Neural progenitor cell (in vitro differentiated cells): ENCODE measurements at regions not wholly inside any gene's neighbourhood (a gene's known extent, or its start where the extent isn't known, plus 50 kb on each side); places are given as distances from the start of the nearest gene placed in this dataset.

Experiments used
- DNase-seq: peaks from one replicate; pipeline ENCODE4 v3.0.0-alpha.2; 2016; ENCODE audit warnings: low spot score
- H2AFZ ChIP-seq: fragments of 200-600 bp; sonication (generic); replicated peaks from 2 replicates; pipeline ENCODE4 v1.6.1; 2016; ENCODE audit warnings: antibody characterized with exemption
- H3F3A ChIP-seq: fragments of 200-600 bp; sonication (generic); 2 replicates; pipeline ENCODE4 v1.6.1; 2016; ENCODE audit warnings: antibody characterized with exemption, low read depth
- H3K27ac ChIP-seq: fragments of 200-600 bp; sonication (generic); 2 replicates; pipeline ENCODE4 v1.5.1; 2016; ENCODE audit warnings: mild to moderate bottlenecking
- H3K27me3 ChIP-seq: fragments of 200-600 bp; sonication (generic); 2 replicates; pipeline ENCODE4 v1.6.1; 2016; ENCODE audit warnings: mild to moderate bottlenecking, moderate library complexity
- H3K36me3 ChIP-seq: fragments of 200-600 bp; sonication (generic); 2 replicates; pipeline ENCODE4 v1.5.1; 2016
- H3K4me1 ChIP-seq: fragments of 200-600 bp; sonication (generic); 2 replicates; pipeline ENCODE4 v1.6.1; 2016; ENCODE audit warnings: mixed run types
- H3K4me2 ChIP-seq: fragments of 200-600 bp; sonication (generic); 2 replicates; pipeline ENCODE4 v1.6.1; 2016
- H3K4me3 ChIP-seq: fragments of 200-600 bp; sonication (generic); 2 replicates; pipeline ENCODE4 v1.5.1; 2016
- H3K79me2 ChIP-seq: fragments of 200-600 bp; sonication (generic); 2 replicates; pipeline ENCODE4 v1.6.1; 2016; ENCODE audit warnings: low read depth
- H3K9ac ChIP-seq: fragments of 200-600 bp; sonication (generic); 2 replicates; pipeline ENCODE4 v1.6.1; 2016
- H3K9me3 ChIP-seq: fragments of 200-600 bp; sonication (generic); 2 replicates; pipeline ENCODE4 v1.5.1; 2016; ENCODE audit warnings: low read depth
- H4K20me1 ChIP-seq: fragments of 200-600 bp; sonication (generic); 2 replicates; pipeline ENCODE4 v1.6.1; 2016; ENCODE audit warnings: low read depth
- H3K27ac Mint-ChIP-seq: 3 replicates; pipeline ENCODE4 v1.8.0; 2021; ENCODE audit warnings: mixed read lengths
- H3K27me3 Mint-ChIP-seq: 2 replicates; pipeline ENCODE4 v1.8.0; 2022; ENCODE audit warnings: low read depth, mild to moderate bottlenecking, inconsistent platforms, moderate library complexity, mixed read lengths; ENCODE audit not compliant: insufficient read depth
- H3K36me3 Mint-ChIP-seq: 3 replicates; pipeline ENCODE4 v1.8.0; 2021; ENCODE audit warnings: mixed read lengths
- H3K4me1 Mint-ChIP-seq: 3 replicates; pipeline ENCODE4 v1.8.0; 2021; ENCODE audit warnings: mixed read lengths
- H3K4me3 Mint-ChIP-seq: 3 replicates; pipeline ENCODE4 v1.8.0; 2021; ENCODE audit warnings: mild to moderate bottlenecking, moderate library complexity, mixed read lengths
- H3K9me3 Mint-ChIP-seq: 3 replicates; pipeline ENCODE4 v1.8.0; 2020; ENCODE audit warnings: mixed read lengths
- EZH2 ChIP-seq: fragments of 200-600 bp; sonication (generic); IDR thresholded peaks from 2 replicates; pipeline ENCODE4 v1.6.1; 2017; ENCODE audit warnings: antibody characterized with exemption, mild to moderate bottlenecking, moderate library complexity
- EZH2phosphoT487 ChIP-seq: fragments of 200-600 bp; sonication (generic); IDR thresholded peaks from 2 replicates; pipeline ENCODE4 v1.6.1; 2017; ENCODE audit warnings: antibody characterized with exemption
- TF ChIP-seq, protein P1 (sequence below): fragments of 200-600 bp; sonication (generic); IDR thresholded peaks from 2 replicates; pipeline ENCODE4 v1.5.1; 2017; ENCODE audit warnings: antibody characterized with exemption, mild to moderate bottlenecking

DNA sequence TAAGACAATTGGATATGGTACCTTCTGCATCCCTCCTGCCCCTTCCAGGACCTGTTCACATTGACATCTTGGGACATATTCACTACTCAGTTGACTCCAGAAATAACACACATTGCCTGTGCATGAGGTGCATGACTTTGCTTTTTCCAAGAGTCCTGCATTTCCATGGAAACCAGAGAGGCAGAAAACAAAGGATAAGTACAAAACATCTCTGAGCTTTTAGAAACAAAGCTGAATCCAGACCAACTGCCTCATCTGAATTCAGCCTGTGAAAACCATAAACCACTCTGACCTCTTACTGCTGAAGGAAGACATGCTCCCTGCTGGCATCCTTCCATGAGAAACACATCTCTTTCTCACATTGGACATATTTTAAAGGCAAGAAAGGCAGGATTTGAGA lies 695.1 kb downstream of the TAF11L14 start:
- peaks cover 14% of the 10 kb centered on the region for H3K4me1 Mint-ChIP-seq
- Histone ChIP-seq H3K4me2 (no peak overlapping the region), H3K36me3 (no peaks in the 10 kb centered on the region), H3F3A (no peaks in the 10 kb centered on the region), H2AFZ (peak overlapping the region; percentile 46), H3K9me3 (no peaks in the 10 kb centered on the region), H3K4me3 (no peak overlapping the region), H3K79me2 (no peaks in the 10 kb centered on the region), H4K20me1 (no peaks in the 10 kb centered on the region), H3K27ac (no peak overlapping the region), H3K9ac (no peak overlapping the region), H3K4me1 (peaks cover 6% of the 10 kb centered on the region), H3K27me3 (no peaks in the 10 kb centered on the region)
- H3K36me3 Mint-ChIP-seq: no peaks in the 10 kb centered on the region
- peaks cover 24% of the 10 kb centered on the region for H3K9me3 Mint-ChIP-seq
- peak overlapping the region; percentile 98 for H3K27ac Mint-ChIP-seq
- no peak overlapping the region for H3K4me3 Mint-ChIP-seq
- DNase-seq: peak; percentile 20
- TF ChIP-seq EZH2 (no peak), EZH2phosphoT487 (no peak)
- TF ChIP-seq, protein P1, sequence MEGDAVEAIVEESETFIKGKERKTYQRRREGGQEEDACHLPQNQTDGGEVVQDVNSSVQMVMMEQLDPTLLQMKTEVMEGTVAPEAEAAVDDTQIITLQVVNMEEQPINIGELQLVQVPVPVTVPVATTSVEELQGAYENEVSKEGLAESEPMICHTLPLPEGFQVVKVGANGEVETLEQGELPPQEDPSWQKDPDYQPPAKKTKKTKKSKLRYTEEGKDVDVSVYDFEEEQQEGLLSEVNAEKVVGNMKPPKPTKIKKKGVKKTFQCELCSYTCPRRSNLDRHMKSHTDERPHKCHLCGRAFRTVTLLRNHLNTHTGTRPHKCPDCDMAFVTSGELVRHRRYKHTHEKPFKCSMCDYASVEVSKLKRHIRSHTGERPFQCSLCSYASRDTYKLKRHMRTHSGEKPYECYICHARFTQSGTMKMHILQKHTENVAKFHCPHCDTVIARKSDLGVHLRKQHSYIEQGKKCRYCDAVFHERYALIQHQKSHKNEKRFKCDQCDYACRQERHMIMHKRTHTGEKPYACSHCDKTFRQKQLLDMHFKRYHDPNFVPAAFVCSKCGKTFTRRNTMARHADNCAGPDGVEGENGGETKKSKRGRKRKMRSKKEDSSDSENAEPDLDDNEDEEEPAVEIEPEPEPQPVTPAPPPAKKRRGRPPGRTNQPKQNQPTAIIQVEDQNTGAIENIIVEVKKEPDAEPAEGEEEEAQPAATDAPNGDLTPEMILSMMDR: no peak
- H3K27me3 Mint-ChIP-seq: peaks cover 2% of the 10 kb centered on the region

DNA sequence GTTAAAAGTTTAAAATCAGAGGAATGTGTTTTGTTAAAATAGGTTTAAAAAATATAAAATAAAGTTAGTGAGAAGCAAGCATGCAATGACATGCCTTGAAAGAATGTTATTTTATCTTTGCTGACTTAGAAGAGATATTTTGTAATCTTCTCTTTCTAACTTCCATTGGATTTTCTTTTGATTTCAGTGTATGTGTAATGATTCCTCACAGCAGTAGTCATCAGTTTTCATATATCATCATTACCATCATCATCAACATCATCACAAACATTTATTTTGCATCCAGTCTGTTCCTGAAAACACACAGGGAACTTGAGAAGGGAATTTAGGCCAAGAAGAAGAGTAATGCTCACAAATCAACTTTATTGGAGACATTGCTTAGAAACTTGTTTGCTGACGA lies 699.6 kb downstream of the TAF11L14 start:
- Mint-ChIP-seq H3K27me3 (peaks cover 4% of the 10 kb centered on the region), H3K9me3 (peaks cover 19% of the 10 kb centered on the region), H3K27ac (no peak overlapping the region), H3K4me3 (no peak overlapping the region), H3K4me1 (peaks cover 16% of the 10 kb centered on the region), H3K36me3 (no peaks in the 10 kb centered on the region)
- Histone ChIP-seq H3K4me3 (no peak overlapping the region), H3K79me2 (no peaks in the 10 kb centered on the region), H3F3A (no peaks in the 10 kb centered on the region), H3K36me3 (no peaks in the 10 kb centered on the region), H4K20me1 (no peaks in the 10 kb centered on the region), H3K27ac (no peak overlapping the region), H3K9me3 (no peaks in the 10 kb centered on the region), H3K27me3 (no peaks in the 10 kb centered on the region), H3K4me2 (no peak overlapping the region), H2AFZ (no peak overlapping the region), H3K9ac (no peak overlapping the region), H3K4me1 (peaks cover 6% of the 10 kb centered on the region)
- no peak for TF ChIP-seq EZH2
- TF ChIP-seq, protein P1: no peak
- TF ChIP-seq EZH2phosphoT487: no peak
- DNase-seq: no peak

DNA sequence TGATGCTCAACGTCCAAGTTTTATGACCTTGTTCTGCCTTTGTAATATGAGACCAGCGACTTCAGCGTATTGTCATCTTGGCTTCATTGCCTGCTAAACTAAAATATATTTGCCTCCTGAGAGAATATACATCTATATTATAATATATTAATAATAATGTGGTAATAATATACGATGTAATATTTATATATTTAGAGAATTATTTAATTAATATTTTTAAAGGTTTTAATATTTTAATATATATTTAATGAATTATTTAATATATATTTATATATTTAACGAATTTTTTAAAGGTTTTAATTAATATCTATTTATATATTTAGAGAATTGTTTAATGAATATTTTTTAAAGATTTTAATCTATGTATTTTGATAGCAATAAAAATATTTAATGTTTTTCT lies 700.7 kb downstream of the TAF11L14 start:
- Histone ChIP-seq H2AFZ (no peak overlapping the region), H3K4me1 (no peaks in the 10 kb centered on the region), H3K4me3 (no peak overlapping the region), H3K79me2 (no peaks in the 10 kb centered on the region), H4K20me1 (no peaks in the 10 kb centered on the region), H3K36me3 (no peaks in the 10 kb centered on the region), H3K9ac (no peak overlapping the region), H3K9me3 (no peaks in the 10 kb centered on the region), H3F3A (no peaks in the 10 kb centered on the region), H3K27ac (no peak overlapping the region), H3K4me2 (no peak overlapping the region), H3K27me3 (no peaks in the 10 kb centered on the region)
- DNase-seq: no peak
- Mint-ChIP-seq H3K36me3 (no peaks in the 10 kb centered on the region), H3K27ac (no peak overlapping the region), H3K9me3 (peaks cover 19% of the 10 kb centered on the region), H3K4me3 (no peak overlapping the region), H3K4me1 (peaks cover 6% of the 10 kb centered on the region), H3K27me3 (peaks cover 4% of the 10 kb centered on the region)
- TF ChIP-seq EZH2: no peak
- no peak for TF ChIP-seq EZH2phosphoT487
- TF ChIP-seq, protein P1: no peak

DNA sequence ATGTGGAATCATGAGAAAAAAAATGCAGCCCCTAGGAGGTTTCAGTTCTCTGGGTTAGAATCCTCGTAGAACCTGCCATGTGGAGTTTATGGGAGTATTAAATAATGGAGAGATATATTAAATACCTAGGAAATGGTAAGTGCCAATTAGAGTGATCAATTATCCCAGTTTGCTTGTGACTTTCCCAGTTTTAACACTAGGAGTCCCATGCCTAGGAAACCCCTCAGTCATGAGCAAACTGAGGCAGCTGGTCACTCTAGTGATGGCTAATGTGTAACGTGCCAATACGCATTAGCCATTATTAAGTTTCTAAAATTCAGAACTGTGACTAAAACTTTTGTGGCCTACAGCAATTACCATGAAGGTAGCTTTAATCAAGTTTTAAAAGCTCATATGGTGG lies 720.6 kb downstream of the TAF11L14 start:
- Histone ChIP-seq H2AFZ (no peak overlapping the region), H3K9ac (no peak overlapping the region), H3K9me3 (no peaks in the 10 kb centered on the region), H3K4me1 (no peaks in the 10 kb centered on the region), H3K4me3 (no peak overlapping the region), H3K79me2 (no peaks in the 10 kb centered on the region), H3K36me3 (no peaks in the 10 kb centered on the region), H3K27ac (no peak overlapping the region), H4K20me1 (no peaks in the 10 kb centered on the region), H3F3A (no peaks in the 10 kb centered on the region), H3K27me3 (no peaks in the 10 kb centered on the region), H3K4me2 (no peak overlapping the region)
- H3K27ac Mint-ChIP-seq: no peak overlapping the region
- no peaks in the 10 kb centered on the region for H3K4me1 Mint-ChIP-seq
- TF ChIP-seq EZH2phosphoT487 (no peak), EZH2 (no peak)
- TF ChIP-seq, protein P1: no peak
- H3K9me3 Mint-ChIP-seq: peaks cover 6% of the 10 kb centered on the region
- no peaks in the 10 kb centered on the region for H3K36me3 Mint-ChIP-seq
- H3K4me3 Mint-ChIP-seq: no peak overlapping the region
- H3K27me3 Mint-ChIP-seq: no peaks in the 10 kb centered on the region
- DNase-seq: no peak
